GM19467 (cell line): ENCODE measurements at regions not wholly inside any gene's neighbourhood (a gene's known extent, or its start where the extent isn't known, plus 50 kb on each side); places are given as distances from the start of the nearest gene placed in this dataset.

ENCODE experiments used
- ATAC-seq: cut with Tn5 transposase; IDR thresholded peaks from one replicate; pipeline ENCODE4 v1.9.1; 2021; ENCODE audit warnings: mild to moderate bottlenecking, moderate library complexity; ENCODE audit not compliant: unreplicated experiment

DNA sequence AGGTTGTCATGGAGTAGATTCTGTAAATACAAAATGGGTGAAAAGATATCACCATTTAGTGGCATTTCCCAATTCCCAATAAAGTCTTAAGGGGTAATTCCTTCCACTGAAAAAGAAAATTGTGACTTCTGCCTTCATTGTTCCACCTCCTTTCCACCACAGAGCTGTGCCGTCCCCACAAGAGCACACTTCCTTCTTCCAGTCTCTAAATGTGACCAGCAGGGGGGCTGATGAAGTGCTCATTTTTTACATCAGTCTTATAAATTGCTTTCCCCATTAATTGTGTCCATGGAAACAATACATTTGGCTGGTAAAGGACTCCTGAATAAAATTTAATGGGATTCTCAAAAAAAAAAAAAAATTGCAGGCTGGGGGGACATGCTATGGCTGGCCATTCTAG is 260.8 kb upstream of the PSMD7 start:
- no peak for ATAC-seq

GRCh38 chr16:74034862-74035261 is 261.8 kb upstream of the PSMD7 start:
- no peak for ATAC-seq

GRCh38 chr16:74034200-74034599 is 262.4 kb upstream of the PSMD7 start:
- ATAC-seq: no peak

DNA sequence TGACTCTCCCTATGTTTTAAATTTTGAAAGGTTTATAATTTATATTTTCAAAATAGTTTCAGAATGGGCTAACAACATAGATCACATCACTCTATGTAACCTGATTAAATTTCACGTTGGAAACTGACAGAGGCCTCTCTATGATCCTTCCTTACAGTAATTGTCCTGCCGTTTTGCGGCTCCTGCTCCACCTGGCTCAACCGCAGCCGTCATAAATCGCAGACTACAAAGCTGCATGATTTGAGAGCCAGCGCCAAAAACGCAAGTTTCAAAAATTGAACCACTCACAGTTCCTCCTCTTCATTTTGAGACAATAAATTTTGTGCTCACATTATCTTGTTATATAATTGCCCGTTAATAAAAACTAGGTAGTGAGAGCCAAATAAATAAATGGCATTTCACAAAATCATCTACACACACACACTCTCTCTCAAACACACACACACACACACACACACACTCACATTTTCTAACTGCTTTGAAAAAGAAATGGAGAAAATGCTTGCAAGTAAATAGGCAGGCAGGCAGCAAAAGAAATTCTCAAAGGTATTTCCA is 263.1 kb upstream of the PSMD7 start:
- ATAC-seq: no peak

DNA sequence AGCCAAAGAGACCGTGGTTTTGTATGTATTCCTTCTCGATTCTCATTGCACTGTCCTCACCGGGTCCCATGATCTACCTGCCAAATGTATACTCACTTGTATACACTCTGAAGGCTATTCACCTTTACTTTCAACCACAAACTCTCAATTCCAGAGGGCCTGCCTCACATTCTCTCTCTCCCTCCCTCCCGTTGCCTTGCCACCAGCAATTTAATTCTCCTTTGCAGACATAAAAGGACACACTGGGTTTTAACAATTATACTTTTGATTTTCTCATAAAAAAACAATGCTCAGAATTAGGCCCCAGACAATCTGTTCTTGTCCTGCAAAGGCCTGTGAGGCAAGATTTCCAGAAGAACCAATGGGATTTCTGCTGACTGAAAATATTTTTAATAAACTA is 265.1 kb upstream of the PSMD7 start:
- ATAC-seq: no peak

DNA sequence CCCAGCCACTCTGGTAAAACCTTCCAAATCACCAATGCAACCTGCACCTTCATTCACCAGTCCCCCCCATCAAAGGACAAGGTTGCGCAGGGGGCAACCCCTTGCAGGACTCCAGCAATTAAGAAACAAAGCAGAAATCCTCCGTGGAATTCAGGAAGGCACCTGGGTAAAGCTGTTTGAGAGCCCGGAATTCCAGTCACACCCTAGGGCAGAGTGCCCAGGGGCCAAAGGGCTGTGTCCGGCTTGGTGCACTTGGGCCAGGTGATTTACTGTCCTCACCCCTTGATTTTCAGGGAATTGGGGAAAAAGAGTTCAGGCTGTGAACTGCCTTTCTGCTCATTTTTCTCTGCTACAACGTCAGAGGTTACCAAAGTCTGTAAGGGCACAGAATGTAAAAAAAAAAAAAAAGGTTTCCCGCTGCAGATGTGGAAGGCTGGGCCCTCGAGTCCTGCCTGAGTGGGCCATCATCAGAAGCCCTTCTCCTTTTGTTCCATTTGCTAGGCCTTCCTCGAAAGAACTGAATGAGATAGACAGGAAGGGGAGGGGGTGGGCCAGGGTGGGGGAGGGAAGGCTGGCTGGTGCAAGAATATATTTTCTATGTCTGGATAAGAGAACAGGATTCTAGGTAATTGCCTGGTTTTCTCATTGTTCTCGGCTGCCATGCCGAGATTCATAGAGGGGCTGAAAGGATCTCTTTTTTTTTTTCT is 266.5 kb upstream of the PSMD7 start:
- no peak for ATAC-seq

GRCh38 chr16:74029115-74029792 is 267.4 kb upstream of the PSMD7 start:
- no peak for ATAC-seq

DNA sequence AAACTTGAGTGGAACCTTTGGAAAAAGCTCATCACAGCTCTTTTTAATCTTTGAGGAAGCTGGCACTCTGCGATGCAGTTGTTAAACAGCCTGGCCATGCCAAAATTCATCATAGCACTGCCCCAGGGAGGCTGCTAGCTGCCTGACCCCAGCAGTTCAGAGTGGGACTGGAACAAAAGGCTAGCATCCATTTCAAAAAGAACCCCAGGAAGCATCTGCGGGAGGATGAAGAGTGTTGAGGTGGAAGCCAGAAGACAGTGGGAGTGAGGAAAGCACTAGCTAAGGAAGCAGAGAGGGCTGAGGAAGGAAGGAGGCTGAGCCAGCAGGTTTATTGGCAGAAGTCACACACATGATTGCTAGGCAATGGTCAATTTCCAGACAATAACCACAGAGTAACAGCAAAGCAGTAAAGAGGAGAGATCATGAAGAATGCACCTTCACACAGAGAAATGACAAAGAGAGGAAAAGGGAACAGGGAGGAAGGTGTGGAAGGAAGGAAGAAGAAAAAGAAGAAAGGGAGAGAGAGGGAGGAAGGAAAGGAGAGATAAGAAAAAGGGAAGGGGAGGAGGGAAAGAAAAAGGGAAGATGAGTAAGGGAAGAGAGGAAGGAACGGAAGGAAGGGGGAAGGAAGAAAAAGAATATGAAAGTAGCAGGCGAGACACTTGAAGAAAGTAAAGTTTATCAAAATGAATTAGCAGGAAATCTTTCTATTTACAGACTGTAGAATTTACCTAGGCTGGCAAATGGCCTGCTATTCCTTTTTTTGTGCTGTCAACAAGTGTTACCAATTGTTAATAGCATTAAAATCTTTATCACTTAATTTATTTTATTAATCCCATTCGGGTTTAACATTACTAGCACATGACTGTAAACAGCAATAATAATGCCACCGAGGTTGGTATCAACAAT is 270.0 kb upstream of the PSMD7 start:
- ATAC-seq: no peak

DNA sequence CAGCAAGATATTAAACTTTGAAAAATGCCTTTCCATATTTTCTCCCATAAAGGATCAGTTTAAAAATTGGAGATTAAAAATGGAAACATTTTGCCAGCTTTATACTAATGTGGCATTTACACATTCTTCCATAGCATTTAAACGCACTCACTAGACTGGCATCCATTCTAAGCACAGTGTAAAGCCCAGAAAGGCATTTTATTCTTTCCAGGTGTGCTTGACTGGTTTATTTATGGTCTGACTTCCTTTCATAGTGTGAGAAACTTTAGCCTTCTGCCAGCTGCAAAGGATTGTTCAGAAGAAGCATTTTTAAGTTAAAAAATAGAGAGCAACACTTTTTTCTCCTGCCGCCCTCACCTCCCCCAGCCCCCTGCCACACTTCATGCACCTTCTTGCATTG is 271.7 kb upstream of the PSMD7 start:
- ATAC-seq: no peak

DNA sequence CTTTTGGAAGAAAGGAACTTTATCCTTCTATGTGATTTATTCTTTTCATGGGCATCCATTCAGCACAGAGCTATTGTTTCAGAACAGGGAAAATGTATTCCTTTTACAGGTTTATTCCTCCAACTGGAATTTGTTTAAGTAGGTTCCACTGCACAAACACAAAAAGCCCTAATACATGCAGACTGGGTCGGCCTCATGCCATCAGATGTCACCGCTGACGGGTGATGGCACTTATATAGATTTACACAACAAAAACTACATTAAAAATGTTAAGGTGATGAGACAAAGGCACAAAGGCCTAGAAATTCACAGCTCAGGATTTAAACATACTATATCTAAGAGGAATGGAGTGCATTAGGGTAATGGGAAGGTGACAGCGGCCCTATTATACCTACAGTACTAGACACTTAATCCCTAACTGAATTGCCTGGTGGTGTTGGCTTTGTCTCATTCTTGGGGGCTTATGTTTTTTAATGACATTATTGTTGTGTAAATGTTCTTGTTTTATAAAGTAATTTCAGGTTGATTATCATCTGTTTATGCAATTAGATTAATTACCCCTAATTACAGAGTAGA is 276.4 kb upstream of the PSMD7 start:
- no peak for ATAC-seq

DNA sequence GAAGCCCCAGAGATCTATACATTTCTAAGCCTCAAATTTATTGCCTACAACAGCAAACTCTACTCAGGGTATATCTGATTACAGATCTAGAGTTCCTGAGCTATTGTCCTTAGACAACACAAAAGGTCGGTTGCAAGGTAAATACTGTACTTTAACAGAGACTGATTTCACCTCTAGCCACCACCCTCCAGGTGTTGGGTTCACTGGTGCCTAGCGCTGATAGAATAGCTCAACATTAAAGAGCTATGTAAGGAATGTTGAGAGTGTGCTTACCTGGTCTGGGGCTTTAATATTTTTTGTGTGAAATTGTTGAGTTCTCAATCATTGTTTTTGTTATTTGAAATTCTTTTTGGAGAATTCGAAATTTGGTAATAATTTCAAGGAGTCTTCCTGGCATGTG is 277.0 kb upstream of the PSMD7 start:
- no peak for ATAC-seq

- ATAC-seq: no peak
Measured at GRCh38 chr16:74015953-74016352, 280.7 kb upstream of the PSMD7 start.

GRCh38 chr16:73998707-73999106 is 297.9 kb upstream of the PSMD7 start:
- no peak for ATAC-seq

- no peak for ATAC-seq
Measured at GRCh38 chr16:73997971-73998370, 298.6 kb upstream of the PSMD7 start.

DNA sequence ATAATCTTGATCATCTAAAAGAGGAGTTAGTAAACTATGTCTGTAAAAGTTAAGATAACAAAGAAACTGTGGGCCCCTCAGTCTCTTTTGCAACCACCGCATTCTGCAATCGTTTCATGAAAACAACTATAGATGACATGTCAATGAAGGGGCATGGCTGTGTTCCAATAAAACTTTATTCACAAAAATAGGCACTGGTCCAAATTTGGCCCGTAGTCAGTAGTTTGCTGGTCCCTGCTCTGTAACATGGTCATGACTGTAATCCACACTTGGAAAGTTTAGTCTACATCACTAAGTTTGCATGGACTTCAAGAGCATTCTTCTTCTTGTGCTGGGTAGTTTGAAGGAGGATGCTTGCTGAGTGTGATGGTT is 299.3 kb upstream of the PSMD7 start:
- ATAC-seq: no peak

GRCh38 chr16:73996624-73997339 is 299.8 kb upstream of the PSMD7 start:
- ATAC-seq: no peak

DNA sequence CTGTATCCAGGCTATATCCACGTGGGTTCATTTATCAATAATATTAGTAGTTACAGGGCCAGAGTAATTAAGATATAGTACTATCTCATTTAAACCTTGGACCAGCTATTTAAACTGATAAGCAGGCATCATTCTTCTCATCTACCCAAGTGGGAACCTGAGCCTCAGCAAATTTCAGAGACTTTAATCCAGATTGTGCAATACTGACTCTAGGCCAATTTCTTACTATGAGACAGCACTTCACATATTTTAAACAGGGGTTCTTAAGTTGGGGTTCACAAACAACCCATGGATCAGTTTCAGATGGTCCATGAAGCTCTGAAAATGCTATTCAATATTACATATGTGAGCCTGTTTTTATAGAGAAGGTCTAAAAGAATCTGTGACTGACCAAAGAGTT is 302.7 kb upstream of the PSMD7 start:
- ATAC-seq: no peak

GRCh38 chr16:73978407-73978784 is 318.2 kb upstream of the PSMD7 start:
- ATAC-seq: no peak

- ATAC-seq: no peak
Measured at GRCh38 chr16:73976644-73977043, 320.0 kb upstream of the PSMD7 start.

DNA sequence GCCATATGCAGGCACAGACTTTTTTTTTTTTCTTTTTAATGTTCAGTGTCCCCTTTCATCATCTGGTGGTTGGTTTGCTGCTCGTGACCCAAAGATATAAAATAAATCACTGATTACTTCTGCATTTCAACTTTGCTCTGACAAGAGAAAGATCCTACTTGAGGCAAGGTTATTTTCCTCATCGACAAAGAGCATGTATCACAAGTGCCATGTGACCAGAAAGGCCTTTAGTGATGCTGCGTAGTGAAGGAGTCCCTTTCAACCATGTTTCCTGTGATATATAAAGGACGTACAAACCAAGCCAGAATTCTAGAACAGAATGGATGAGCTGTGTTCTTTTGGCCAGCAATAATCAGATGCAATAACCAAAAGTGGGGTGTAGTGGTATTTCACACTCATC is 323.4 kb upstream of the PSMD7 start:
- no peak for ATAC-seq

DNA sequence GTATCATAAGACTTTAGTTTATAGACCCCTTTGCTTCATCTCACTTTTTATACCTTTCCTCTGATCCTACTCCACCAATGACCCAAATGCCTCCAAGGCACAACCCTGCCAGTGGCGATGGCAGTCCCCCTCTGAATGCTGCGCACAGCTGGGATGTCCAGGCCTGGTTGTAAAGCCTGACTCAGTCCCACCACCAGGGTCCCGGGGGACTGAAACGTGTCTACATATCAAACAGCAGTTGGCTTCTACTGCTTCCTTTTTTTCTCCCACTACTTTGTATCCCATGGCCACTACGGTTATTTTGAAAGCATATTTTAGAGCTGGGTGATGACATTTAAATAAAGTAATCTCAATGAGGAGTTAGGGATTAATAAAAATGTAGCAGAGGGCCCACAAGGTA is 329.8 kb upstream of the PSMD7 start:
- ATAC-seq: no peak
